ENCODE measurements at regions not wholly inside any gene's neighbourhood (a gene's known extent, or its start where the extent isn't known, plus 50 kb on each side); places are given as distances from the start of the nearest gene placed in this dataset.

- TF ChIP-seq CTCF (IDR thresholded peaks at IDR 0.05; ENCODE audit: borderline replicate concordance, extremely low read depth, low read length, poor library complexity, severe bottlenecking) (no peak), EZH2 (IDR thresholded peaks at IDR 0.05; ENCODE audit: borderline replicate concordance, low read depth, low read length, severe bottlenecking) (no peak)
Observed at GRCh38 chr21:27813344-27813743, 846.5 kb upstream of the ADAMTS5 start.
